Tibial nerve (tissue), 4 donors: ENCODE measurements at regions not wholly inside any gene's neighbourhood (a gene's known extent, or its start where the extent isn't known, plus 50 kb on each side); places are given as distances from the start of the nearest gene placed in this dataset.

Source experiments
- EP300 ChIP-seq, 2 donors: sonication (generic); formaldehyde crosslinking; IDR thresholded peaks; one replicate each; pipeline ENCODE4 v1.6.1; 2017; ENCODE audit warnings: antibody characterized with exemption in 2 of 2, mild to moderate bottlenecking in 1 of 2
- POLR2A ChIP-seq, 2 donors: fragments of 450-650 bp; IDR thresholded peaks; one replicate each; pipeline ENCODE4 v1.6.1; 2017; ENCODE audit warnings: antibody characterized with exemption in 2 of 2, mild to moderate bottlenecking in 2 of 2, moderate library complexity in 2 of 2
- TF ChIP-seq, protein P1 (sequence below), 5 experiments: fragments of 200-600 bp in 3 of 5; fragments of 450-650 bp in 2 of 5; sonication (generic) in 3 of 5; IDR thresholded peaks; one replicate each; pipeline ENCODE4 v1.5.1; 2016 to 2019; ENCODE audit warnings: antibody characterized with exemption in 5 of 5, mild to moderate bottlenecking in 3 of 5, moderate library complexity in 2 of 5

DNA sequence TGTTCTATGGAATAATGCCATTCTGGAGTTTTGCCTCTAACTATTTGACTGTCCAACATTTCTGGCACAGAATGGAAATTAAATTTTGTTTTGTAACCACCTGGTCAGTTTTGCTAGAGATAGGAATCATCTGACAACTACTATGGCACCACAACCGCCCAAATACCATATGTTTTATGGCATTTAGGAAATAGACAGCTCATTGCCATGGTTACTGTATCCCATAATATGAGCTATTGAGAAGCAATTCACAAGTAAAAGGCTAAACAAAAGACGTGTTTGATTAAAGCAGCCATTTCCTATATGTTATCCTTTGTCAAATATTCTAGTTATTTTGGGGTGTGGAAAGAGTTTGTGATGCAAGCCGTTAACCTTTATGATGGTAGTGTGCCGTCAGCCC is 1105.3 kb upstream of the LCORL start:
- TF ChIP-seq, protein P1, sequence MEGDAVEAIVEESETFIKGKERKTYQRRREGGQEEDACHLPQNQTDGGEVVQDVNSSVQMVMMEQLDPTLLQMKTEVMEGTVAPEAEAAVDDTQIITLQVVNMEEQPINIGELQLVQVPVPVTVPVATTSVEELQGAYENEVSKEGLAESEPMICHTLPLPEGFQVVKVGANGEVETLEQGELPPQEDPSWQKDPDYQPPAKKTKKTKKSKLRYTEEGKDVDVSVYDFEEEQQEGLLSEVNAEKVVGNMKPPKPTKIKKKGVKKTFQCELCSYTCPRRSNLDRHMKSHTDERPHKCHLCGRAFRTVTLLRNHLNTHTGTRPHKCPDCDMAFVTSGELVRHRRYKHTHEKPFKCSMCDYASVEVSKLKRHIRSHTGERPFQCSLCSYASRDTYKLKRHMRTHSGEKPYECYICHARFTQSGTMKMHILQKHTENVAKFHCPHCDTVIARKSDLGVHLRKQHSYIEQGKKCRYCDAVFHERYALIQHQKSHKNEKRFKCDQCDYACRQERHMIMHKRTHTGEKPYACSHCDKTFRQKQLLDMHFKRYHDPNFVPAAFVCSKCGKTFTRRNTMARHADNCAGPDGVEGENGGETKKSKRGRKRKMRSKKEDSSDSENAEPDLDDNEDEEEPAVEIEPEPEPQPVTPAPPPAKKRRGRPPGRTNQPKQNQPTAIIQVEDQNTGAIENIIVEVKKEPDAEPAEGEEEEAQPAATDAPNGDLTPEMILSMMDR (IDR thresholded peaks at IDR 0.05): no peak
- TF ChIP-seq POLR2A (IDR thresholded peaks at IDR 0.05) (no peak), EP300 (IDR thresholded peaks at IDR 0.05) (no peak)
